ENCODE measurements at regions not wholly inside any gene's neighbourhood (a gene's known extent, or its start where the extent isn't known, plus 50 kb on each side); places are given as distances from the start of the nearest gene placed in this dataset.

DNA sequence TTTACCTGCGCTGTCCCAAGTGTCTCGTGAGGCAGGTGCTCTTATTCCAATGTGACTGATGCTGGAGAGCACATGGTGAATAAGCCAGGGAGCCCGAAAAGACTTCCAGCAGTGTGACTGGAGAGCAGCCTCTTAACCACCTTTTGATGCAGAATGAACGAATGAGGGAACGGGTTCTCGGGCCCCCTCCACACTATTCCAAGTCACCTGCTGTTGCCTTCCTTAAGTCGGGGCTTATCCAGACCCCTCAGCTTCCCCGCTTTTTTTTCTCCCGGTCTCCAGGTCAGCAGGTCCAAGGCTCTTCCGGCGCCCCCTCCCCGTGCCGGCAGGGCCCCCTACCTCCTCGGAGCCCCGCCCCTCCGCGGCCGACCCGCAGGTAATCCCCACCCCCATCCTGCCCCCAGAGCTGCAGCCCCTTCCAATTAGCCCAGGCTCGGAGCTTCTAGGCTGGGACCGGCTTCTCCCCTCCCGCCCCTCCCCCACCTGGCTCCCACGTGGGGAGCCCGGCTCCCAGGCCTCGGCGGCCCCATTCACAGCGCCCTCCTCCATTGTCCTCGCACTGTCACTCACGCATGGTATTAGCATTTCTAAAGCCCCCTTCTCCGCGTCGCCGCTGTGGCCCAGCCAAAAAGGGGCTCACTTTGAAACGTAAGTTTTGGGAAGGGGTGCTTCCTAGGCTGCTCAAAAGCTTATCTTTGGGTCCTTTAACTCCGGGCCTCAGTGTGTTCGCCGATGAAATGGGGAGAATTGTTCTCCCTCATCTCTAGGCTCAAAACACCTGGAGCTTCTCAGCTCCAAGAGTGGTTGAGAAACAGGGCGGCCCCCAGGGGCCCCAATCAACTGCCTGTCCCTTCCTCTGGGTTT is 56.2 kb upstream of the PJA1 start:
- no peak for DNase-seq

GRCh38 chrX:69218407-69218997 is 53.2 kb upstream of the PJA1 start:
- DNase-seq = no peak

DNA sequence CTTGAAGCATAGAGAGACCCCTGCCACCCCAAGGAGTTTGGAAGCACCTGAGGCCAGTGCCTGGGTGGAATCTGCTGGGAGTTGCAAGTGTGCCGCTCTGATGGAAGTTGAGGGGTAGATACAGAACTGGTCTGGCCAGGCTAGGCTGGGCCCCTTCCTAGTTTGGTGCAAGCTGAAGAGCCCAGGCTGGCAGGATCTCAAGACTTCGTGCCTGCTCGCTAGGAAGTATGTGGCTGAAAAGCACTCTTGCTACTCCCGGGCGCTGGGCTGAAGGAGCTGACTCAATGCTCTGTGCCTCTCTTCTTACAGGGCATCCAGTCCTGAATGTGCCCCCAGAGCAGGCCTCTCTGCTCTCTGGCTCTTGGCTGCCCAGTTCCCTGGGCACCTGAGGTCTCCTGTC is 51.7 kb upstream of the PJA1 start:
- DNase-seq = no peak

DNA sequence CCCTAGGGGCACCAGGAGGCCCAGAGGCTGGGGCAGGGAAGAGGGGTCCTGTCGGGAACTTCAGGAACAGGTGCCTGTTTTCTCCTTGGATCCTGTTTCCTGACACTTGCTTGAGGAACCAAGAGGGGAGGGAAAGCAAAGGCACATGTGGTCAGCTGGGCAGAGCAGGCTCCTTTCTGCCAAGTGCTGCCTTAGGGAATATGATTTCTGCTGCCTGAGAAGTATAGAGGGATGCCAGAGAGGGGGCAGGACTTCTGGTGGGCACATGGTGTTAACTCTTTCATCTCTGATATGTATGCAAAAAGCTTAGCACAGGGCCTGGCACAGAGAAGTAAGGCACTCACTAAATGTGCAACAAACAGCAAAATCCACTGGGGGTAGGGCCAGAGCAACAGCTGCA is 51.2 kb upstream of the PJA1 start:
- DNase-seq = no peak

- DNase-seq = no peak
These were observed 50.1 kb upstream of the PJA1 start for GRCh38 chrX:69215161-69215875.
